Activated CD4-positive, CD25-positive, alpha-beta regulatory T cell (primary cell): ENCODE measurements at regions not wholly inside any gene's neighbourhood (a gene's known extent, or its start where the extent isn't known, plus 50 kb on each side); places are given as distances from the start of the nearest gene placed in this dataset.
"Not testable (repeated sequence)": the region's sequence is repeated elsewhere in the genome, so short reads cannot be mapped to it uniquely, and the experiment has no call there.

Source experiments
- DNase-seq, 4 experiments: peaks; one replicate each; lab custom pipeline; 2025; lab: John Stamatoyannopoulos, UW

DNA sequence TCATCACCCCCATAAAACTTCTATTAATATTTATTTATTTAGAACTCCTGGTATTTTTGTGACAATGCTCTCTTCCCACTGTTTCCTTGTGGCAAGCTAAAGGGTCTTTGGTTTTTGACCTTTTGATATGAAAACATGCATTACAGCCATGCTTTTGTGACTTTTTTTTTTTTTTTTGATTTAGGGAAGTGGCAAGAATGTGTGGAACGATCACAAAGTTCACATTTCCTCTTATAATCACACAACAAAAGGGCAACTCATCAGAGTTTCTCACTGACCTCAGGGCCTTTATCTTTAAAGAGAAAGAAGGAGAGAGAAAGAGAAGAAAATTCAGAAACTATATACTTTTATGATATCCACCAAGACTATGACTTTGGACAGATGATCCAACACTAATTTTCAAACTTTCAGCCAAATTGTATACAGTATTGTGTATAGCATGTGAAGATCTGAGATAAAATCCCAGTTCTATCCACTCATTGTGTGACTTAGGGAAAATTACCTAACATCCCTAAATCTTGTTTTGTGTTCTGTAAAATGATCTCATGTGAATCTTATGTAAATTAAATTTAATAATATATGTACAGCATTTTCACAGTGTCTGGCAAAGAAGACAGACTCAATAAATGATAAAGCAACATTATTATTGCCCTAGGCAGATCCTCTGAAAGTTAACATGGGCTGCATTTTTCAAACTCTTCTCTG, 106.8 kb upstream of the MARCKS start:
- DNase-seq = no peak

DNA sequence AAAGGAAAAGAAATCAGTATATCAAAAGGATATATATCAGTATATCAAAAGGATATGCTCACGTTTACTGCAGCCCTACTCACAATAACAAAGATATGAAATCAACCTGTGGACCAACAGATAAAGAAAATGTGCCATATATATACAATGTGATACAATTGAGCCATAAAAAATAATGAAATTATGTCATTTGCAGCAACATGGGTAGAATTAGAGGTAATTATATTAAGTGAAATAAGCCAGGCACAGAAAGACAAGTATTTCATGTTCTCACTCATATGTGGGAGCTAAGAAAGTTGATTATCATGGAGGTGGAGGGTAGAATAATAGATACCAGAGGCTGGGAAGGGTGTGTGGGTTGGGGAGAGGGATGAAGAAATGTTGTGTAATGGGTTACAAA, 102.9 kb upstream of the MARCKS start:
- no peak for DNase-seq

DNA sequence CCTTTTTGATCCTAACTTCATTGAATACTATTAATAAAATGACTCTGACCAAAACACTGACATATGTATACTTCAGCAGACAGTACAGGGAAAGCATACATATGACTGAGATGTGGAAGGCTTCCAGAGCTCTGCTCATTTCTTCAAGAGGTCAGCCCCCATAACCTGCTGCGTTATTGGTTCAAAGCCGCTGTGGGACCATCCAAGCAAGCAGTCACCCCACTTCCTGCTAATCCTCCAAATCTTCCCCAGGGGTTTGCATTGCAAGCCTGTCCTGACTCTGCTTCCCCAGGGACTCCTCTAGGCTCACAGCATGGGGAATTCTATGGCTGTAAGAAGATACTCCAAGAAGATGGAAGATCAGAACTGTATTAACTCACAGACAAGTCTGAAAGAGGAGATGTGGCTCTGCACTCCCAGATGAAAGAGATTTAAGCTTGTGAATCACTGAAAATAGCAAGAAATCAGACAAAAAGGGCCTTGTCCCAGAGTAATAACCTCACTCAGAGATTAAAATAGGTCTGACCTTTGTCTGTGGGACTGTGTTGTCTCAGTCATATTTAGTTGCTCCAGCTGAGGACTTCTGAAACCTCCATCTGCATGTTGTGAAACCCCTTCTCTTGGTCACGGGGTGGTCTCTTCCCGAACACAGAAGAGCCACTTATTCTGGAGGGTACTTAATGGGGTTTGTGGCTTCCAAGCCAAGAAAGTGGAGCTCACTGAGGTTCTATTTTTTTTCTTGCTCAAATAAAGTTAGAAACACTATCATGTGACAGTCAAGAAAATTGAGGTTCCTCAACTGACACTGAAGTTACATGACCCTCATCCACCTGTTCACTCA, 101.5 kb upstream of the MARCKS start:
- no peak for DNase-seq

DNA sequence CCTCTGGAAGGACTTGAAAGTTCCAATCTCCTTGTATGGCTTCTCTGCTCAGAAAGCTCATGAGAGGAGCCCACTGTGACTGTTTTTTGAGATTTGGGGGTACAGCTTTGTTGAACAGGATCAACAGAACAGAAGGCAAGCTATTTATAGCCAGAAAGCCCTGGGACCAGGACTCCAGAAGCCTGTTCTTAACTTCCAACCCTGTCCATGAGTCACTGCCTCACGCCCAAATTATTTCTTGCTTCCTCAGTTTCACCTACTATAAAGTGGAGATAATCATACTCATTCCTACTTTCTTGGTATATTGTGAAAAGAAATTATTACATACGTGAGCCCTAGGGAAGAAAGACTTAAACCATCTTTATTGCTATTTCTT, 100.9 kb upstream of the MARCKS start:
- no peak for DNase-seq

GRCh38 chr6:113758214-113758613, 98.9 kb upstream of the MARCKS start:
- no peak for DNase-seq

DNA sequence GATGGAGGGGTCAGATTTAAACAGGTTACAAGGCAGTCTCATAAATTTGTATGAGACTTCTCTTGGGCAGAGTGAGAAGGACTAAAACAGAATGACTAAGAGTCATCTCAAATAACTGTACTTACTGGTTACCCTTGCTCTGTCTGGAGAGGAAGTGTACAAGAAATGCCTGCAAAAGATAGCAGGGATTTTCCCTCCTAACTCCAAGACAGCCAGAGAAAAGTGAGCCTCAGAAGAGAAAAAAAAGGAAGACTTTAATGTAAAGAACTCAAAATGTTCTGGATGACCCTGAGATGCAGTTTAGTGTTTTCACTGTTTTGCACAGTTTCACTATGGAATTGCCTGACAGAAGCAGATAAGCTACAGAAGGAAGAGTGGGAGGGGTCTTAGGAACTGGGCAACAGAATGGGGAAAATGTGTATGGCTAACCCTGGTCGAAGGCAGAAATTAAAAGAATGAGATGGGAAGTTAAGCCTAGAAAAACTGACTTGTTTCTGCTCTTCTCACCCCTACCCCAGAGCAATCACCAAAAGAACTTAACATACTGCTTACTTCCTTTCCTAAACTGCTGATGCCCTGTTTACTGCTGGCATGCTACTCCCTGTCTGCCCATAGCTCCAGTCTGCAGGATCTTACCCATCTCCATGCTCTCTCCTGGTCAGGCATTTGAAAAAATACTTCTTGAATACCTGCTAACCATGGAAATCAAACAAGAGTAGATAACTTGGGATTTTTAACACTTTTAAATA, 98.1 kb upstream of the MARCKS start:
- no peak for DNase-seq

DNA sequence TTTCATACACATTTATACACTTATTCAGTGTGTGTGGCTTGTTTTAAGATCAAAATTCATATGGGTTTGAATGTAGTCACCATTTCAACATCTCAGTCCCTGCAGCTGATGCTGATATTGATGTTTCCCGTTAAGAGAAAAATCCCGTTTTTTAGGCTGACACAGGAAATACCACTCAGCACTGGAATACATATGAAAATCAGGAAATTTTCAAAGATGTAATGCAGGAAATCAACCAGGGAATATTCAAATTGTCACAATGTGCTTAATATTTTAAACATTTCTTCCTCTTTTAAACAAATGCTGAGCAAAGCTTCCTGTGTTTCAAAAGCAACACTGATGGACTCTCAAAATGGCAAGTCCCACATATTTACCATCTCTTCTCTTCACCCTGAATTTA, 94.5 kb upstream of the MARCKS start:
- DNase-seq = no peak

- no peak for DNase-seq
Measured at GRCh38 chr6:113763311-113763766, 93.8 kb upstream of the MARCKS start.

DNA sequence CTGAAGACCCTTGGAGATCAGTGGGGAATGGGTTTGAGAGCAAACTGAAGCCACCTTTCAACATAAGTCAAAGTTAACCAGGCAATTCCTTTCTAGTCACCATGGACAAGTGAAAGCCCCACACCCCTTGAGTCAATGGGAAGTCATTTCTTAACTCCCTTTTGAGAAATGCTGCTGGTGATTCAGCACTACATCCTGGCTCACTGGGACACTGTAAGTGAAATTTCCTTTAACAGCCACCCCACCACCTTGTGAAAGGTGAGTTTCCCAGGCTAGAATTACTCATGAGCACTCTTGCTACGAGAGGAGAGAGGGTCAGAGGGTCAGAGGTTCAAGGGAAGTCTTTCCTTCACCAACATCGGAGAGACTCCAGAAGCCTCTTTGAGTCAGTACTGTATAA, 93.3 kb upstream of the MARCKS start:
- no peak for DNase-seq

GRCh38 chr6:113765909-113766308, 91.2 kb upstream of the MARCKS start:
- no peak for DNase-seq

DNA sequence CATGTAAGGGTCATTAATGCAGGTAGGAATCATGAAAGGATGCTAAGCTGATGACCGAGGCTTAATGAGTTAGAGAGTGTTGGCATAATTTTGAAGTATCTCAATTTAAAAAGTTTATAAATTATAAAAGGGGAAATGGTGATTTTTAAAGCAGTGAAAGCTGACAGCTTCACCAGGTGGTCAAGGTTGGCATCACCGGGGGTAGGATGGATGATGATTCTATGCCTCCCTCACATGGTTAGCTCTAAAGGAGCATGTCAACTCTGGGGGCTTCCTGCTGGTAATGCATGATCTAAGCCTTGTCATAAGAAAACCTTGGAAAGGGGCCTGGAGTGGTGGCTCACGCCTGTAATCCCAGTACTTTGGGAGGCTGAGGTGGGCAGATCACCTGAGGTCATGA, 89.2 kb upstream of the MARCKS start:
- no peak for DNase-seq

DNA sequence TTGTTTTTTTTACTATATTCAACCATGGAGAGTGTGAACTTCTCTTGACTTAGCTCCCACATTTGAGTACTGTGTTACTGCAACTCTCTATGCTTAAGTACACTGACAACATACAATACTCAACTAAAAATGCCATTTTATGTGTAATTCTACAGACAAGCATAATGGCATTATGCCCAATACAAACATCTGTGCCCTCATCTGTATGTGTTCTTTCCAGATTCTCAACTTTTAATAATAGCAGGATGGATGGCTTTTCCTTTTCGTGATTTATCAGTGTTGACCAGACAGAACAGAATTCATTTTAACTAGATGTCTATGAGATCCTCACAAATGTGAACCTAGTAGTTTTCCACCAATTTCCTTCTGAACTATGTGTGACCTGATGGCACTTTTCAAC, 84.2 kb upstream of the MARCKS start:
- no peak for DNase-seq

- no peak for DNase-seq
Measured at GRCh38 chr6:113774127-113774825, 82.9 kb upstream of the MARCKS start.

- no peak for DNase-seq
Measured at GRCh38 chr6:113776998-113777397, 80.1 kb upstream of the MARCKS start.

GRCh38 chr6:113777601-113778000, 79.5 kb upstream of the MARCKS start:
- no peak for DNase-seq

GRCh38 chr6:113779656-113780055, 77.5 kb upstream of the MARCKS start:
- no peak for DNase-seq

DNA sequence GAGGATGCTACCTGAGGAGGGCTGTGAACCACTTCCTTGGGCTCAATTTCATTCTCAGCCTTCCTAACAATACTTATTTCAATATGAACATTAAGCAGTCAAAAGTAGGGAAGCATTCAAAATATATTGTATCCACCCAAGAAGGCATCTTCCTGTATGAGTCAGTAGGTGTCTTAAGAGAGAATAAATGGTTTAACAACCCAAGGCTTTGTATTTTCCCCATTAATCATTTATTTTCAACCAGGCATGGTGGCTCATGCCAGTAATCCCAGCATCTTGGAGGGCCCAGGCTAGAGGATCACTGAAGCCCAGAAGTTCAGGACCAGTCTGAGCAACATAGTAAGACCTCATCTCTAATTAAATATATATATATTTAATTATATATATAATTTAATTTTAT, 74.5 kb upstream of the MARCKS start:
- no peak for DNase-seq

GRCh38 chr6:113786168-113786567, 71.0 kb upstream of the MARCKS start:
- no peak for DNase-seq

DNA sequence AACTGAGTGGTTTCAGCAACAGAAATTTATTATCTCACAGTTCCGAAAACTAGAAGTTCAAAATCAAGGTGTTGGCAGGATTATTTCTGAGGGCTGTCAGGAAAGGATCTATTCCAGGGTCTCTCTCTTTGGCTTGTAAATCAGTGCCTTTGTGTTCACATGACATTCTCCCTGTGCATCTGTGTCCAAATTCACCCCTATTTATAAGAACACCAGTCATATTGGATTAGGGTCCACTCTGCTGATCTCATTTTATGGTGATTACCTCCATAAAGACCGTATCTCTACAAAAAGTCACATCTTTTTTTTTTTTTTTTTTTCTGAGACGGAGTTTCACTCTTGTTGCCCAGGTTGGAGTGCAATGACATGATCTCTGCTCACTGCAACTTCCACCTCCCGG, 68.6 kb upstream of the MARCKS start:
- DNase-seq = no peak

DNA sequence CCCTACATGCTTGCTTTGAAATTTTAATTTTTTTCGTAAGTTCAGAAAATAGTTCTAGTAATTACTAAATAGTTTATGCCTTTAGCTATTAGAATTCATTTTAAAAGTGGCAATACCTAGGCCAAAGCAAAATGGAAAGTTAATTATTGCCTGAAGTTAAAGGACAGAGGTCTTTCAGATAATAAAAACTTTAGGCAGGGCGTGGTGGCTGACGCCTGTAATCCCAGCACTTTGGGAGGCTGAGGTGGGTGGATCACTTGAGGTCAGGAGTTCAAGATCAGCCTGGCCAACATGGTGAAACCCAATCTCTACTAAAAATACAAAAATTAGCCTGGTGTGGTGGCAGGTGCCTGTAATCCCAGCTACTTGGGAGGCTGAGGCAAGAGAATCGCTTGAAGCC, 65.9 kb upstream of the MARCKS start:
- DNase-seq = not testable (repeated sequence)

GRCh38 chr6:113795371-113795770, 61.8 kb upstream of the MARCKS start:
- DNase-seq = not testable (repeated sequence)

DNA sequence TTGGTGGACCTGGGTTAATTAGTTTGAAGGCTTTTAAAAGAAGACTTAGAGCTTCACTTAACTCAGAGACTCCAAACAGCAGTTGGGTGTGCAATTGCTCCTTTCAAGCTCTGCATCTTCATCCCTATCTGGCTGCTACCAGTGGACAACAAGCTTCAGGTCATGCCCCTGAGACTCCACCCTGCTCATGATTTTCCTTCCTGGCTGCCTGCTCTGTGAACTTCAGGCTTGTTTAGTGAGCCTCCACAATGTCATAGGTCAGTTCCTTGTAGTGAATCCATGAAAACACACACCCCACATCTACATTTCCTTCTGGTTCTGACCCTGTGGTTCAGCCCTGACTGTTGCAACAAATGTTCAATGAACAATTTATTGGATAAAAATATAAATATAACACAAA, 61.1 kb upstream of the MARCKS start:
- no peak for DNase-seq
